Endodermal cell (in vitro differentiated cells): ENCODE measurements at regions not wholly inside any gene's neighbourhood (a gene's known extent, or its start where the extent isn't known, plus 50 kb on each side); places are given as distances from the start of the nearest gene placed in this dataset.

Experiments used
- DNase-seq: peaks from one replicate; pipeline ENCODE4 v3.0.0-alpha.2; 2017
- H3K27ac ChIP-seq: 2 replicates; pipeline ENCODE4 v1.5.1; 2013; ENCODE audit warnings: mild to moderate bottlenecking, low read depth, low read length, moderate library complexity
- H3K27me3 ChIP-seq: 2 replicates; pipeline ENCODE4 v1.6.1; 2013; ENCODE audit warnings: mild to moderate bottlenecking, low read length, moderate library complexity; ENCODE audit not compliant: insufficient read depth, control insufficient read depth, poor library complexity, severe bottlenecking
- H3K36me3 ChIP-seq: 2 replicates; pipeline ENCODE4 v1.7.0; 2013; ENCODE audit warnings: mild to moderate bottlenecking, low read length, moderate library complexity; ENCODE audit not compliant: control insufficient read depth, insufficient read depth
- H3K4me1 ChIP-seq: one replicate; pipeline ENCODE4 v1.7.0; 2013; ENCODE audit warnings: low read length; ENCODE audit not compliant: control insufficient read depth, insufficient read depth
- H3K4me3 ChIP-seq: 2 replicates; pipeline ENCODE4 v1.5.1; 2013; ENCODE audit warnings: mild to moderate bottlenecking, low read length, moderate library complexity
- H3K9ac ChIP-seq: 2 replicates; pipeline ENCODE4 v1.6.1; 2013; ENCODE audit warnings: mild to moderate bottlenecking, low read length, moderate library complexity; ENCODE audit not compliant: poor library complexity, severe bottlenecking; ENCODE audit errors: extremely low read depth
- H3K9me3 ChIP-seq: 2 replicates; pipeline ENCODE4 v1.6.1; 2013; ENCODE audit warnings: mild to moderate bottlenecking, low read length, moderate library complexity; ENCODE audit not compliant: control insufficient read depth
- H3K27ac Mint-ChIP-seq: 2 replicates; pipeline ENCODE4 v1.8.0; 2020; ENCODE audit warnings: mixed read lengths
- H3K27me3 Mint-ChIP-seq: 2 replicates; pipeline ENCODE4 v1.8.0; 2021; ENCODE audit warnings: mild to moderate bottlenecking, mixed read lengths; ENCODE audit not compliant: insufficient read depth
- H3K36me3 Mint-ChIP-seq: 2 replicates; pipeline ENCODE4 v1.8.0; 2020; ENCODE audit warnings: low read depth, mixed read lengths
- H3K4me1 Mint-ChIP-seq: 2 replicates; pipeline ENCODE4 v1.8.0; 2020; ENCODE audit warnings: mixed read lengths
- H3K4me3 Mint-ChIP-seq: 2 replicates; pipeline ENCODE4 v1.8.0; 2020; ENCODE audit warnings: mild to moderate bottlenecking, moderate library complexity, mixed read lengths
- H3K9me3 Mint-ChIP-seq: 2 replicates; pipeline ENCODE4 v1.8.0; 2020; ENCODE audit warnings: mild to moderate bottlenecking, mixed read lengths
- WGBS, 2 experiments: methylation state at CpG; one replicate each; pipeline versions ENCODE4 v1.1.5 to v1.1.7; 2013; ENCODE audit warnings: missing lambda C conversion rate in 2 of 2, mixed read lengths in 1 of 2; ENCODE audit not compliant: insufficient coverage in 1 of 2, insufficient read length in 1 of 2; 5-methylcytosine and 5-hydroxymethylcytosine counted together
- TF ChIP-seq, protein P1 (sequence below): fragments of 200-600 bp; sonication (generic); conservative IDR thresholded peaks from 2 replicates; pipeline ENCODE4 v1.5.0; 2021; ENCODE audit warnings: antibody characterized with exemption, mild to moderate bottlenecking

- Histone ChIP-seq H3K9ac (no peak overlapping the region), H3K9me3 (peaks cover 17% of the 10 kb centered on the region), H3K4me3 (no peak overlapping the region), H3K27me3 (peaks cover 26% of the 10 kb centered on the region), H3K27ac (no peak overlapping the region), H3K4me1 (no peaks in the 10 kb centered on the region), H3K36me3 (no peaks in the 10 kb centered on the region)
- Mint-ChIP-seq H3K9me3 (no peaks in the 10 kb centered on the region), H3K36me3 (no peaks in the 10 kb centered on the region), H3K27ac (no peak overlapping the region), H3K4me1 (peaks cover 3% of the 10 kb centered on the region), H3K4me3 (no peak overlapping the region), H3K27me3 (peaks cover 5% of the 10 kb centered on the region)
- 87 to 100% methylated on average over 1 to 2 of the region's 3 CpGs for WGBS, 2 experiments
- TF ChIP-seq, protein P1, sequence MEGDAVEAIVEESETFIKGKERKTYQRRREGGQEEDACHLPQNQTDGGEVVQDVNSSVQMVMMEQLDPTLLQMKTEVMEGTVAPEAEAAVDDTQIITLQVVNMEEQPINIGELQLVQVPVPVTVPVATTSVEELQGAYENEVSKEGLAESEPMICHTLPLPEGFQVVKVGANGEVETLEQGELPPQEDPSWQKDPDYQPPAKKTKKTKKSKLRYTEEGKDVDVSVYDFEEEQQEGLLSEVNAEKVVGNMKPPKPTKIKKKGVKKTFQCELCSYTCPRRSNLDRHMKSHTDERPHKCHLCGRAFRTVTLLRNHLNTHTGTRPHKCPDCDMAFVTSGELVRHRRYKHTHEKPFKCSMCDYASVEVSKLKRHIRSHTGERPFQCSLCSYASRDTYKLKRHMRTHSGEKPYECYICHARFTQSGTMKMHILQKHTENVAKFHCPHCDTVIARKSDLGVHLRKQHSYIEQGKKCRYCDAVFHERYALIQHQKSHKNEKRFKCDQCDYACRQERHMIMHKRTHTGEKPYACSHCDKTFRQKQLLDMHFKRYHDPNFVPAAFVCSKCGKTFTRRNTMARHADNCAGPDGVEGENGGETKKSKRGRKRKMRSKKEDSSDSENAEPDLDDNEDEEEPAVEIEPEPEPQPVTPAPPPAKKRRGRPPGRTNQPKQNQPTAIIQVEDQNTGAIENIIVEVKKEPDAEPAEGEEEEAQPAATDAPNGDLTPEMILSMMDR: no peak
- DNase-seq: no peak
Observed at GRCh38 chr5:109573766-109574165, 116.0 kb upstream of the MAN2A1 start.

GRCh38 chr5:109573256-109573655 lies 116.5 kb upstream of the MAN2A1 start:
- H3K36me3 Mint-ChIP-seq: no peaks in the 10 kb centered on the region
- H3K27ac Mint-ChIP-seq: no peak overlapping the region
- H3K4me3 Mint-ChIP-seq: no peak overlapping the region
- peaks cover 3% of the 10 kb centered on the region for H3K4me1 Mint-ChIP-seq
- Histone ChIP-seq H3K27ac (no peak overlapping the region), H3K27me3 (peaks cover 26% of the 10 kb centered on the region), H3K4me3 (no peak overlapping the region), H3K36me3 (no peaks in the 10 kb centered on the region), H3K4me1 (no peaks in the 10 kb centered on the region), H3K9ac (no peak overlapping the region), H3K9me3 (peaks cover 17% of the 10 kb centered on the region)
- no peaks in the 10 kb centered on the region for H3K9me3 Mint-ChIP-seq
- no peak for DNase-seq
- peaks cover 5% of the 10 kb centered on the region for H3K27me3 Mint-ChIP-seq
- WGBS, 2 experiments: 96 to 97% methylated on average over 4 of the region's 4 CpGs
- TF ChIP-seq, protein P1: no peak

- no peak overlapping the region for H3K27ac ChIP-seq
- H3K9ac ChIP-seq: no peak overlapping the region
- no peak for DNase-seq
- 97% methylated on average over 1 of the region's 1 CpG; no CpG with 5 or more reads in 1 of the 2 experiments for WGBS, 2 experiments
- H3K27me3 Mint-ChIP-seq: peaks cover 2% of the 10 kb centered on the region
- H3K4me3 Mint-ChIP-seq: no peak overlapping the region
- no peak overlapping the region for H3K4me3 ChIP-seq
- H3K27ac Mint-ChIP-seq: no peak overlapping the region
- H3K36me3 ChIP-seq: no peaks in the 10 kb centered on the region
- peaks cover 15% of the 10 kb centered on the region for H3K9me3 ChIP-seq
- no peaks in the 10 kb centered on the region for H3K4me1 ChIP-seq
- H3K27me3 ChIP-seq: peaks cover 19% of the 10 kb centered on the region
- no peaks in the 10 kb centered on the region for H3K36me3 Mint-ChIP-seq
- TF ChIP-seq, protein P1: no peak
- H3K4me1 Mint-ChIP-seq: no peaks in the 10 kb centered on the region
- no peaks in the 10 kb centered on the region for H3K9me3 Mint-ChIP-seq
Observed at GRCh38 chr5:109571785-109572184, 117.9 kb upstream of the MAN2A1 start.
